ENCODE measurements at regions not wholly inside any gene's neighbourhood (a gene's known extent, or its start where the extent isn't known, plus 50 kb on each side); places are given as distances from the start of the nearest gene placed in this dataset.

DNA sequence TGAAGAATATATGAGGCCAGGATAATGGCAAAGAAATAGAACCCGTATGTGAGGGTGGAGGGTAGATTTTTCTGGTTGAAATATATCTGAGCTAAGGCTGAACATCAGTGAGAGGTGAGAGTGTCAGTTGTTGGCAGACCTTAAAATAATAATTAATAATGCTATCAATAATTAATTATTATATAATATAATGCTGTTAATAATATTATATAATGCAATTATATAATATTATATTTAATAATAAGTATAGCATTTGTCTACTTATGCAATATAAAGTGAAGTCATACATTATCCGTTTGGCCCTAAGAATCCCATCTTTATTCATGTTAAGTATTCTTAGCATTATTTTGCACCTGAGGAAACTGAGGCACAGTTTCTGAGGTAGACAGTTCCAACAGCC is 269.9 kb upstream of the FZD8 start:
- DNase-seq (ENCODE audit: low read depth, low spot score): no peak
- Mint-ChIP-seq H3K4me3 (no peak overlapping the region), H3K36me3 (ENCODE audit: low read depth) (no peaks in the 10 kb centered on the region), H3K4me1 (no peaks in the 10 kb centered on the region), H3K27me3 (ENCODE audit: low read depth) (no peaks in the 10 kb centered on the region), H3K27ac (ENCODE audit: unreplicated experiment) (no peak overlapping the region), H3K9me3 (peaks cover 3% of the 10 kb centered on the region)
- TF ChIP-seq CTCF (conservative IDR thresholded peaks at IDR 0.05): no peak

GRCh38 chr10:35911233-35911632 is 269.1 kb upstream of the FZD8 start:
- no peaks in the 10 kb centered on the region for H3K36me3 Mint-ChIP-seq (ENCODE audit: low read depth)
- no peaks in the 10 kb centered on the region for H3K4me1 Mint-ChIP-seq
- no peak overlapping the region for H3K4me3 Mint-ChIP-seq
- H3K27me3 Mint-ChIP-seq (ENCODE audit: low read depth): no peaks in the 10 kb centered on the region
- no peak for TF ChIP-seq CTCF (conservative IDR thresholded peaks at IDR 0.05)
- no peak overlapping the region for H3K27ac Mint-ChIP-seq (ENCODE audit: unreplicated experiment)
- DNase-seq (ENCODE audit: low read depth, low spot score): no peak
- H3K9me3 Mint-ChIP-seq: no peaks in the 10 kb centered on the region

DNA sequence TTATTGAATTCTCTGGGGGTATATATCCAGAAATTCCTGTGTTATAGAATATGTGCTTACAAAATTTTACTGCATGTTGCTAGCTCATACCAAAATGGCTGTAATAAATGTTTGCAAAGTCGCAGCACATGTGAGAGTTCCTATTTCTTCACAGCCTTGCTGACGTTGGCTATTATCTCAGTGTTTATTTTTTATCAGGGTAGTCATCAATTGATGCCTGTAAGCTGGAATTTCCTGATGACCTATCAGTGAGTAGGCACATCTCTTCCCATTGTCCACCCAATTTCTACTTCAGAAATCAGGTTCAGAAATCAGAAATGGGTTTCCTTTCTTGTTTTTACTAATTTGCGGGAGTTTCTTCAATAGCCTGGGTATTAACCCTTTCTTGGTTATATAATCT is 268.1 kb upstream of the FZD8 start:
- Mint-ChIP-seq H3K4me3 (no peak overlapping the region), H3K9me3 (no peaks in the 10 kb centered on the region), H3K27ac (ENCODE audit: unreplicated experiment) (no peak overlapping the region), H3K27me3 (ENCODE audit: low read depth) (no peaks in the 10 kb centered on the region), H3K4me1 (no peaks in the 10 kb centered on the region), H3K36me3 (ENCODE audit: low read depth) (no peaks in the 10 kb centered on the region)
- no peak for TF ChIP-seq CTCF (conservative IDR thresholded peaks at IDR 0.05)
- DNase-seq (ENCODE audit: low read depth, low spot score): no peak

DNA sequence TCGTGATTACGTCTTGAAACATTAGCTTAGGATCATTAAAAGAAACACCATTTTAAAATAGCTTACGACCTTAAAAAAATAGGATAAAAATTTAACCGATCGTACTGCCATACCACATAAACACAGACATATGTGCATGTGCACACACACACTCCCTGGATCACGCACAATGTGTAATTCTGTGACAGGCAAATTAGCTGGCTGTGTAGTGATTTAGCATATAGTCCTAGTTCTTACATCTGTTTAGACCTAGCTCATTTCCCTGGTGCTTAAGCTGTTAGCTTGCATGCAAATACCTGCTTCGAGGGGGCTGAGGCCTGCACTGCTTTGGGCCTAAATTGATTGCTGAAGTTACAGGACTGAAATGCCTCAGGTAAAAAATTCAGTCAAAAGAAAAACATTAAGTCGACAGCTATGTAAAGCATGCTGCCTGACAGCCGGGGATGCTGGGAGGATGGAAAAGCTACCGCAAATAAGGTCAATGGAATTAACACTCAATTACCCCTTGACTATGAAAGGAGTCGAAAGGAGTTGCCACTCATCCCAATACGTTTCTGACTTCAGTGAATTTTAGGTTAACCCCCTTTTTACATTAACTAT is 267.1 kb upstream of the FZD8 start:
- no peak for TF ChIP-seq CTCF (conservative IDR thresholded peaks at IDR 0.05)
- Mint-ChIP-seq H3K9me3 (no peaks in the 10 kb centered on the region), H3K27ac (ENCODE audit: unreplicated experiment) (no peak overlapping the region), H3K4me1 (no peaks in the 10 kb centered on the region), H3K36me3 (ENCODE audit: low read depth) (no peaks in the 10 kb centered on the region), H3K4me3 (no peak overlapping the region), H3K27me3 (ENCODE audit: low read depth) (no peaks in the 10 kb centered on the region)
- DNase-seq (ENCODE audit: low read depth, low spot score): no peak

DNA sequence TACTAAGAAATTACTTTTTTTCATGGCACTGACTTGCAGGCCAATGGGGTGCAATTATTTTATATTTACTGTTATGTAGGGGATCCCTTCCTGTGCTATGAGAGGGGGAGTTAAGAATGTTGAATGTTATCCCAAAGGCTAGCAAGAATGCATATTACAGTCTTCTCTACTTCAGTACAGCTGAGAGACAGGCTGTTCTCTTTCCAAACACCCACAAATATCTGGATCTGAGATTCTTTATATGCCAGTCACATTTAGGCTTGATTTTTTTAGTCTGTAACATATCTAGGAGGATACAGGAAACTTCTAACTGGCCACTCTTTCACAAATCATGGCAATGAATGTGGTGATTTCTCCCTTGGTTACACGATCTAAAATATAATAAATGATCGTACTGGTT is 266.4 kb upstream of the FZD8 start:
- no peak overlapping the region for H3K27ac Mint-ChIP-seq (ENCODE audit: unreplicated experiment)
- no peaks in the 10 kb centered on the region for H3K36me3 Mint-ChIP-seq (ENCODE audit: low read depth)
- H3K4me1 Mint-ChIP-seq: no peaks in the 10 kb centered on the region
- H3K4me3 Mint-ChIP-seq: no peak overlapping the region
- no peaks in the 10 kb centered on the region for H3K27me3 Mint-ChIP-seq (ENCODE audit: low read depth)
- no peaks in the 10 kb centered on the region for H3K9me3 Mint-ChIP-seq
- TF ChIP-seq CTCF (conservative IDR thresholded peaks at IDR 0.05): no peak
- DNase-seq (ENCODE audit: low read depth, low spot score): no peak

DNA sequence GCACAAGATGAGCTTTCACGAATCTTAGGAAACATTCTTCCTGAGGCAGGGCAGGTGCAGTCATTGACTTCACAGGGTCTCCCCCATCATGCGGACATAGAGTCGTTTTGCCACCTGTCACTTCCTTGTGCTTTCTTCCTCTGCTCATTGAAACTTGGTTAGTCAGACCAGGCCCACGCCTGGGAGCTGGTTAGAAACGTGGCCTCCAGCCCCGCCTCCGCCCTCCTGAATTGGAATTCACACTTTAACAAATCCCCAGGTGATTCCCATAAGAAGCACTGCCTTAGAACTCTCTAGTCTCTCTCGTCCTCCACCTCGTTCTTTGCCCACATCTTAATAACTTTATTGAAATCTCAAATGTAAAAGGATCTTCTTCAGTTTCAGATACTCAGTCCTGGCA is 265.5 kb upstream of the FZD8 start:
- H3K9me3 Mint-ChIP-seq: no peaks in the 10 kb centered on the region
- H3K27ac Mint-ChIP-seq (ENCODE audit: unreplicated experiment): no peak overlapping the region
- no peaks in the 10 kb centered on the region for H3K27me3 Mint-ChIP-seq (ENCODE audit: low read depth)
- TF ChIP-seq CTCF (conservative IDR thresholded peaks at IDR 0.05): no peak
- DNase-seq (ENCODE audit: low read depth, low spot score): no peak
- no peaks in the 10 kb centered on the region for H3K36me3 Mint-ChIP-seq (ENCODE audit: low read depth)
- H3K4me3 Mint-ChIP-seq: no peak overlapping the region
- no peaks in the 10 kb centered on the region for H3K4me1 Mint-ChIP-seq

Data from neural crest cell (in vitro differentiated cells).